Panc1 (cell line): ENCODE measurements at regions not wholly inside any gene's neighbourhood (a gene's known extent, or its start where the extent isn't known, plus 50 kb on each side); places are given as distances from the start of the nearest gene placed in this dataset.

Experiments used
- CTCF ChIP-seq: fragments of 450-650 bp; IDR thresholded peaks from 2 replicates; pipeline ENCODE4 v1.5.1; 2017; ENCODE audit warnings: mild to moderate bottlenecking
- POLR2AphosphoS5 ChIP-seq: IDR thresholded peaks from 2 replicates; pipeline ENCODE4 v1.6.1; 2012; ENCODE audit warnings: mild to moderate bottlenecking, low read depth, low read length, moderate library complexity
- TF ChIP-seq, protein P1 (sequence below), 2 experiments: IDR thresholded peaks; 2 replicates each; pipeline ENCODE4 v1.6.1; 2011 to 2012; ENCODE audit warnings: low read depth in 2 of 2, control low read depth in 1 of 2, low read length in 1 of 2, mild to moderate bottlenecking in 1 of 2, moderate library complexity in 1 of 2; ENCODE audit not compliant: insufficient read depth in 1 of 2

- no peak for TF ChIP-seq CTCF
- TF ChIP-seq POLR2AphosphoS5: no peak
- TF ChIP-seq, protein P1, sequence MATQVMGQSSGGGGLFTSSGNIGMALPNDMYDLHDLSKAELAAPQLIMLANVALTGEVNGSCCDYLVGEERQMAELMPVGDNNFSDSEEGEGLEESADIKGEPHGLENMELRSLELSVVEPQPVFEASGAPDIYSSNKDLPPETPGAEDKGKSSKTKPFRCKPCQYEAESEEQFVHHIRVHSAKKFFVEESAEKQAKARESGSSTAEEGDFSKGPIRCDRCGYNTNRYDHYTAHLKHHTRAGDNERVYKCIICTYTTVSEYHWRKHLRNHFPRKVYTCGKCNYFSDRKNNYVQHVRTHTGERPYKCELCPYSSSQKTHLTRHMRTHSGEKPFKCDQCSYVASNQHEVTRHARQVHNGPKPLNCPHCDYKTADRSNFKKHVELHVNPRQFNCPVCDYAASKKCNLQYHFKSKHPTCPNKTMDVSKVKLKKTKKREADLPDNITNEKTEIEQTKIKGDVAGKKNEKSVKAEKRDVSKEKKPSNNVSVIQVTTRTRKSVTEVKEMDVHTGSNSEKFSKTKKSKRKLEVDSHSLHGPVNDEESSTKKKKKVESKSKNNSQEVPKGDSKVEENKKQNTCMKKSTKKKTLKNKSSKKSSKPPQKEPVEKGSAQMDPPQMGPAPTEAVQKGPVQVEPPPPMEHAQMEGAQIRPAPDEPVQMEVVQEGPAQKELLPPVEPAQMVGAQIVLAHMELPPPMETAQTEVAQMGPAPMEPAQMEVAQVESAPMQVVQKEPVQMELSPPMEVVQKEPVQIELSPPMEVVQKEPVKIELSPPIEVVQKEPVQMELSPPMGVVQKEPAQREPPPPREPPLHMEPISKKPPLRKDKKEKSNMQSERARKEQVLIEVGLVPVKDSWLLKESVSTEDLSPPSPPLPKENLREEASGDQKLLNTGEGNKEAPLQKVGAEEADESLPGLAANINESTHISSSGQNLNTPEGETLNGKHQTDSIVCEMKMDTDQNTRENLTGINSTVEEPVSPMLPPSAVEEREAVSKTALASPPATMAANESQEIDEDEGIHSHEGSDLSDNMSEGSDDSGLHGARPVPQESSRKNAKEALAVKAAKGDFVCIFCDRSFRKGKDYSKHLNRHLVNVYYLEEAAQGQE (IDR thresholded peaks at IDR 0.05; ENCODE audit: insufficient read depth in 1 of 2, low read depth in 2 of 2, low read length in 1 of 2): no peak
Observed at GRCh38 chr5:61919920-61920319, 386.1 kb upstream of the KIF2A start.
